Kidney tubule cell (primary cell): ENCODE measurements at regions not wholly inside any gene's neighbourhood (a gene's known extent, or its start where the extent isn't known, plus 50 kb on each side); places are given as distances from the start of the nearest gene placed in this dataset.

Experiments used
- DNase-seq: peaks from one replicate; pipeline ENCODE4 v3.0.0-alpha.2; 2018; ENCODE audit warnings: low spot score

DNA sequence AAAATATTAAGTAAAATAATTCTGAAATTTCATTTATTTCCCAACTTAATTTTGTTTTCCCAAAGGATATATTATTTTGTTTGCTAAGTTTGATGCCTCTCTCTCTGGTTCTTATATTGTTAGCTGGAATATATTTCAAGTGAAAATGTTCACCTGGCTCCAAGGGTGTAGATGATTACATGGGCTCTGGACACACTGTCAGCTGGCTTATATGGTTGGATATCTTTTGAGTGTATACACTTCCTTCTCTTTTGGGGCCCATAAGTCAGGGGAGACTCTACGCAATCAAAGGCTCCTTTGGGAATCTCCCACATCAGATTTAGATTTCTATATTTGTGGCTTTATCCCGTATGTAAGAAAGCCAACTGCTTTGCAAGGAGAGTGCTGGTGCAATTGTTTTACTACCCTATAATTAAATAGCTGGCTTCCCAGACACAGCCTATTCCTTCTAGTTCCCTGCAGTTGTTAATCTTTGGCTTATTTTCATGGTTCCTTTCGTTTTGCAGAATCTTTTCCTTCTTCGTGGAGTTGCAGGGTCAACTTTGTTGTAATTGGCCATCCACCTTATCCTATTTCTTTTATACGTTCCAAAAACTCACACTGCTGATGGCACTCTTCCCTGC is 225.7 kb downstream of the DPH6 start:
- DNase-seq = no peak

DNA sequence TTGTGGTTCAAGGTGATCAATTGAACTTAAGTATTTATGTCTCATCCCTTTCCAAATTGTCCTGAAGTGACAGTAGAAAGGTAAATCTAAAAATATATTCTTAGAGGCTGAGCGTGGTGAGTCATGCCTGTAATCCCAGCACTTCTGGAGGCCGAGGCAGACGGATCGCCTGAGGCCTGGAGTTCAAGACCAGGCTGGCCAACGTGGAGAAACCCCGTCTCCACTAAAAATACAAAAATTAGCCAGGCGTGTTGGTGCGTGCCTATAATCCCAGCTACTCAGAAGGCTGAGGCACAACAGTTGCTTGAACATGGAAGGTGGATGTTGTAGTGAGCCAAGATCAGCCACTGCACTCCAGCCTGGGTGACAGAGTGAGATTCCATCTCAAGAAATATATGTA is 226.6 kb downstream of the DPH6 start:
- DNase-seq = no peak

GRCh38 chr15:35317217-35317616 is 228.7 kb downstream of the DPH6 start:
- no peak for DNase-seq

DNA sequence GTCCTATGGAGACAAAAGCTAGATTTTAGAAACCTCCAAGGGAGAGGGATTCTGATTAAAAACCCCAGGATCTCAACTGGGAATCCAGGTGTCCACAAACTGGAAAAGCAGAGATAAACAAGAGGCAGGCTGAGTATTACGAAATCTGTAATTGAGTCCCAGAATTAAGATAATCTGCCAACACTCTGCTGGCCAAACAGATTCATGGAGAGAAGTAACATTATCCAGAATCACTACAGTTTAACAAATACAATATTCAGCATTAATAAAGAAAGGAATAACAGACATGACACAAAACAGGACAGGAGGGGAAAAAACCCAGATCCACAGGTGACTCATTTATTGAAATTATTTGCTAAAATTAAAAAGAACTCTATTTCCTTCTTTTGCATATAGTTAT is 227.2 kb upstream of the NANOGP8 start:
- no peak for DNase-seq

GRCh38 chr15:35311615-35312014 is 226.5 kb upstream of the NANOGP8 start:
- no peak for DNase-seq

DNA sequence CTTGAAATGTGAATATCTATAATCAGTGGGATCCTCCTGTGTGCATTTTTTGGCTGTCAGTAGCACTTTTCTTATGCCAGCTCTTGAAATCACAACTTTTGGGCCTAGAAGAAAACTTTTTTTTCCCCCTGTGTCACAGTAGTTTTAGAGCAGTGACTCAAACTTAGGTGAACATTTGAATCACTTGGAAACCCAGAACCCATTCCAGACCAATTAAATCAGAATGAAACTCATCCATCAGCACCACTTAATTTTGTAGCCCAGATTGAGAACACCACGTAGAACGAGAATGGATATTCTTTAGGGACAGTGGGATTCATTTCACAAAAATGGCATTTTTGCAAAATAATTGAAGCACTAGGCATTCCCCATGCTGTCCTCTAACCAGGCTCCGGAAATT is 224.8 kb upstream of the NANOGP8 start:
- DNase-seq = peak; percentile 4

DNA sequence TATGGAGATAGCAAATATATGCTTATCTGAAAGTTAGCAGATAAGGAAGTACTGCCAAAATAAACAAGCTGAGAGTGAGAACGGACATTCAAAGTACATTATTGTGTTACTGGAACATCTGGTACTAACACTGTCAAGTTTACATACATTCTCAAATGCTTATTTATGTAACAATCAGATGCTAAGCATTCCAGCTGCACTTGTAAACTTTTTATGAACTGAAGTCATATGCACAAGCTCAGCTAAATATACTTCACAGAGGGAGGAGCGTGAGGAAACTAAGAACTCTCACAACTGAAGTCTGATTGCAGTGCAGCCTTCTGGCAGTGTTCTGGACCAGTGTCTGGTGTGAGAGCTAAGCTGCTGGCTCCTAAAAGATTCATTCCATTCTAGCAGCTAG is 223.7 kb upstream of the NANOGP8 start:
- no peak for DNase-seq

DNA sequence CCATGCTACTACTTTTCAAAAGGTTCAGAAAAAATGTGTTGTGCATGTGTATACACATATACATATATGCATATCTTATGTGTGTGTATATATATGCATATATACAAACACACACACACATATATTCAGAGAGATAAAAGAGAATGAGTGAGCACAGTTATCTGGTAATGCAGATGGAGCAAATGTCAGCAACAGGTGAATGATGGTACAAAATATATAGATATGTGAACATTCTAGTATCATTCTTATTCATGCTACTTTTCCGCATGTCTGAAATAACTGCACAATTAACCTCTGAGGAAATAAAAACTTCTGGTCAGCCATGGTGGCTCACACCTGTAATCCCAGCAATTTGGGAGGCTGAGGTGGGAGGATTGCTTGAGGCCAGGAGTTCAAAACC is 222.6 kb upstream of the NANOGP8 start:
- no peak for DNase-seq

DNA sequence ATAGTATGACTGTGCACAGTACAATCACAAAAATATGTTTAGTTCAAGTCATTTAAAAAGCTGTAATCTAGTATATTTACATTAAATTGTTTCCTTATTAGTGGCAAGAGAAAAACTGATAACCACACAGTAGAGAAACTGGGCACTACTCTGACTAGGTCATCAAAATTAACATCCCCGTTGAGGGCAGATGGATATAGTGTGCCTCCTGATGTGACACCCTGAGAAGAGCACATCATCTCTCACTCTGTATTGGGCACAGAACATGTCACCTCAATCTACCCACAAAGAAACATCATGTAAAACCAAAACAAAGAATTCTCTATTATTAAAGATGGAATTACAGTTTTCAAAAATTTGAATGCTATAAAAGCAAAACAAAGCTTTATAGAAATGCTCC is 221.9 kb upstream of the NANOGP8 start:
- DNase-seq = no peak

DNA sequence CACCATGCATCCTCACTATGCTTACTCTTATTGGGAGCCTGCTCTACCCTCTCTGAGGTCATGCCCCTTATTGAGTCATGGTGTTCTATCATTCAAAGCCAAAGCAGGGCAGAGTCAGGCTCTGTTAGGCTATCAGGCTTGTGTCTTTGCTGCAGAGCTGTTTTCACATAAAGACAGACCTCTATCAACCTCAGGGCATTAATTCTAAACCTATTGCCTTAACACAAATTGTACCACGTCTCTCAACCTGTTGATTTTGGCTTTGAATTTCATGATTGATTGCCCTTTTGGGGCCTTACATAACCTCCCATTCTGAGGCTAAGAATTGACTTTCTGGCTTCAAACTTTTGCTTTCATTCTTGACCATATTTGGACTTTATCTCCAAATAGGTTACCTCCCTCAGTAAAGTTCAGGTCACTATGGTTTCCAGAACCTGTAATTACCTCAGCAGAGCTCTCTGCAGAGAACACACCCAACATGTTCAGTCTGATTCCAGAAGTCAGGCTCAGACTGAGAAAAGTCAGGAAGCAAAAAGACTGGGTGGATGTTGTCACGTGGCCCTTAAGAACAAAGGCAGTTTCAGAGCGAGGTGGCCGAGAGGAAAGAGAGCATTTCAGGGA is 221.4 kb upstream of the NANOGP8 start:
- peak; percentile 87 for DNase-seq

DNA sequence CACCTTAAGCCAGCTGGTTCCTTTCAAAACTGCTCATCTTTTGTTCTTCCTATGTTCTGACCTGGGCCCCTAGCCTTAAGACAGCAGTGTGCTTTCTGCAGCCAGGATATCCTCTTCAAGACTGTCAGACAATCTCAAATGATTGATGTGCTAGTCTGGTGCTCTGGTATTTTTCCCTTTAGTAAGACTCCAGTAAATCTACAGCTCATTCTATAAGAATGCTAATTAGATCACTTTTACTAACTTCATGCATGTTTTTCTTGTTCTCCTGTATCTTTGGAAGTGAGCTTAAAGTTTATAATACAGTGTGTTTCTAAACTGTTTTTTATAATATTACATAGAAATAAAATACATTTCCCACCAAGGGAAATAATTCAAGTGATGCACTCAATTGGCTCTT is 220.9 kb upstream of the NANOGP8 start:
- DNase-seq = peak; percentile 84

GRCh38 chr15:35305031-35305550 is 220.0 kb upstream of the NANOGP8 start:
- peak; percentile 52 for DNase-seq

DNA sequence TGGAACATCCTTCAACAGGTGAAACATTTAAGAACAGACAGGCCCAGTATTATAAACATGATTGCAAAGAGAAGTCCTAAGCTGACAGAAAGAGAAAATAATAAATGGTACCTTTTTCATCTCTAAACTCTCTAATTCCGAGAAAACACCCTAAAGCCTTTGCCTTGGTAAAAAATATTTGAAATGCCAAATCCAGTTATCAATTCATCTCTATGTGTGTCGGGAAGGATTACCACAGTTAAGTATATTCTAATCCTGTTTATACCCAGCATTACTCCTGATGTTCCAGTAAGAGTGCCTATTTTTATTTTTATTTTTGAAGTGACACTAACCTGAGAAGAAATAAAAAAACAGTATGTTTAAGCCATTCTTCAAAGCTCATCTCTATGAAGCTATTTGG is 219.3 kb upstream of the NANOGP8 start:
- no peak for DNase-seq

- no peak for DNase-seq
Measured at GRCh38 chr15:35302334-35302733, 217.2 kb upstream of the NANOGP8 start.

DNA sequence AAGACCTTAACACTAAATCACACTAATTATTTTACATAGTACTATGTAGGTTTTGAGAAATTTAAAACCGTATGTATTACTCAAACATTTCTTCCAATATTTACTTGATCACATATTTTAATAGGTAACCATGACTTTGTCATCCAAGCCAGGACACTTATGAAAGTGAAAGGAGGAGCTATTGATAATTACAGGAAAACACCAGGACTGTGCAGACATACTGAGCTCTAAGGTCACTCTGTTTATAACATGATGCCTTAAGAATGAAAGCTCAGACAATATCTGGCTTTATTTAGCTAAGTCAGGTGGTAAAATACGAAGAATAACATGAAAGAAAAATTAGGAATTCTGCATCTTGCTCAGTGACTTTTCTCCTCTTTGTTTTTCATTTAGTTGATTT is 216.0 kb upstream of the NANOGP8 start:
- peak; percentile 6 for DNase-seq

DNA sequence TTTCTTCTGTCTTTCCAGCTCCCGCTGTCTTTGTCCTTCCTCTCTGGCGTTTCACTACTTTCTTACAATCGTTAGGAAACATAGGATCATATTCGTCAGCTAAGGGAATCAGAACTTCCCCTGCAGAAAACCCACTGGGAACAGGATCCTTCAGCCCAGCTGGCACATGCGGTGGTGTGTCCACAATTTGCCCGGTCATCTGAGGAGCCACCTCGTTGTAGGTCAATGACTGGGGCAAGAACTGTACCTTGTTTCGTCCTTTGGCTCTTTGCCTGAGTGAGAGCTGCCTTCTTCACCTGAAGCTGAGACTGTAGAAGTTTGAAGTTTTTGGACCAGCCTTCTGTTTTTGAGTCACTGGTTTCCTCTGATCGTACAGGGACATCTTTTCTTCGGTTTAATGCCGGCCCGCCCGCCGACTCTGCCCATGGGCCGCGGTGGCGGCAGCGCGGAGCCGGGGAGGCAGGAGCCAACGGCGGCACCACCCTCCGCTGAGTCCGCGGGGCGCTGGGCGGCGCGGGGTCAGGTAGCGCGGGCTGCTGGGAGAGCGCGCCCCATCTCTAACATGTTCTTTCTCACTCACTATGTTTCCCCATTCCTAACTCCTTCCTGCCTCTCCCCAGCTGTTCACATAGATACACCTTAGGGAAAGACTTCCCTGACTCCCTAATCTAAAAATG is 214.1 kb upstream of the NANOGP8 start:
- no peak for DNase-seq

GRCh38 chr15:35298509-35298908 is 213.4 kb upstream of the NANOGP8 start:
- DNase-seq = no peak

- peak; percentile 96 for DNase-seq
Measured at GRCh38 chr15:35293353-35294130, 208.4 kb upstream of the NANOGP8 start.

DNA sequence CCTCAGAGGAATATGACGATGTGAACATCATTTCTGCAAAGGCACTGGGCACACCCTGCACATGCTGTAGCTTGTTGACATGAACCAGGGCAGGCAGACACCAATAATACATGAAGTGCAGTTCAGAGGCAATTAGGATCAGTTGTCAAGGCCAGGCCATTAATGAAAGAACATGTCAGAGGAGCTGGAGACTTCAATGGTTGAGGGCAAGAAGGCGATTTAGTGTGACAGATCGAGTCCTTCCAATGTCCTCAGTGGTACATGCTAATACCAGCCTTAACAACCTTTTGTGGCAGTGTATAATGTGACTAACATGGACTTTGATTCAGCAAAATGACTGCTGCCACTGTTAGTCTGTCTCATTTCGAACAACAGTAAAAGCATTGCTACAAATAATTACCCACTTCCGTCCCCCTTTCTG is 205.2 kb upstream of the NANOGP8 start:
- no peak for DNase-seq

GRCh38 chr15:35289024-35289617 is 204.0 kb upstream of the NANOGP8 start:
- peak; percentile 69 for DNase-seq

GRCh38 chr15:35288580-35288979 is 203.5 kb upstream of the NANOGP8 start:
- DNase-seq = no peak

DNA sequence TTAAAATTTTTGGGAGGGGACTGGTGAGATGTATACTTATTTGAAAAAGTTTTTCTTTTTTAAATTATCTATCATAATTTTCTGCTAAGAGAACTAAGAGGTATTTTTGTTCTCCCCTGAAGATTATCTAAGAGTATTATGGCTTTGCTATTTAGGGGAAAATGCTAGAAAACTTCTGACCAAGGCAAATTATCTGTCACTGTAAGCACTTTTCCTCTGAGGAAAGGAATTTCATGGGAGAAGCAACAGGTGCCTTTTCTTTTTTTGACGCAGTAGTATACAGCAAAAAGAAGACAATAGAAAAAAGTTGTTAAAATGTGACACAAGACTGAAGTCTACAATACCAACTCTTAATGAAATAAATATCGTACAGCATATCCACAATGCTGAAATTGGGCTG is 201.6 kb upstream of the NANOGP8 start:
- no peak for DNase-seq
